HEK293 (cell line): ENCODE measurements at regions not wholly inside any gene's neighbourhood (a gene's known extent, or its start where the extent isn't known, plus 50 kb on each side); places are given as distances from the start of the nearest gene placed in this dataset.
A peak's percentile ranks its signal among the peaks of the same experiment; 100 is the strongest.

Experiments
- CTCF ChIA-PET: fragments of 350-600 bp; formaldehyde crosslinking; extraction: SDS; loops from one replicate; lab custom pipeline; 2021; ENCODE audit warnings: antibody characterized with exemption; lab: Yijun Ruan, JAX
- POLR2A ChIA-PET: fragments of 300-600 bp; formaldehyde crosslinking; extraction: SDS; loops from one replicate; lab custom pipeline; 2020; ENCODE audit warnings: antibody characterized with exemption, inconsistent platforms; lab: Yijun Ruan, JAX
- H3K27ac ChIP-seq: fragments of 200-500 bp; sonication (Bioruptor generic); 2 replicates; pipeline ENCODE4 v1.5.1; 2014; ENCODE audit warnings: low read depth, low read length, control low read depth, inconsistent platforms; ENCODE audit errors: extremely low read depth
- H3K36me3 ChIP-seq, 2 experiments: fragments of 200-500 bp in 1 of 2; sonication (Bioruptor generic) in 1 of 2; 1 replicate in 1 of 2; 2 replicates in 1 of 2; pipeline ENCODE4 v1.5.1; 2014 to 2017; ENCODE audit warnings: inconsistent platforms in 2 of 2, low read length in 2 of 2; ENCODE audit not compliant: control insufficient read depth in 2 of 2, insufficient read depth in 1 of 2
- H3K4me1 ChIP-seq: fragments of 200-500 bp; sonication (Bioruptor generic); 2 replicates; pipeline ENCODE4 v1.5.1; 2014; ENCODE audit warnings: mild to moderate bottlenecking, low read length, inconsistent platforms; ENCODE audit not compliant: control insufficient read depth, insufficient read depth
- H3K4me3 ChIP-seq: 2 replicates; pipeline ENCODE4 v1.5.1; 2011; ENCODE audit warnings: low read depth, mild to moderate bottlenecking, control low read depth, low read length, moderate library complexity
- H3K9me3 ChIP-seq: fragments of 200-500 bp; sonication (Bioruptor generic); 2 replicates; pipeline ENCODE4 v1.5.1; 2014; ENCODE audit warnings: low read depth, low read length, inconsistent platforms; ENCODE audit not compliant: control insufficient read depth, insufficient read depth
- PRDM1 ChIP-seq: fragments of 450-650 bp; formaldehyde crosslinking; IDR thresholded peaks from 2 replicates; pipeline ENCODE4; 2016; ENCODE audit warnings: missing biosample characterization, missing genetic modification characterization
- SETDB1 ChIP-seq: IDR thresholded peaks from one replicate; pipeline ENCODE4 v1.6.1; 2017; ENCODE audit warnings: mild to moderate bottlenecking, low read length, moderate library complexity, mixed read lengths; ENCODE audit not compliant: insufficient read length
- SP7 ChIP-seq: fragments of 450-650 bp; formaldehyde crosslinking; IDR thresholded peaks from 2 replicates; pipeline ENCODE4 v1.5.1; 2016; ENCODE audit warnings: missing biosample characterization, missing genetic modification characterization
- YY1 ChIP-seq: fragments of 450-650 bp; formaldehyde crosslinking; IDR thresholded peaks from 2 replicates; pipeline ENCODE4 v1.5.1; 2018; ENCODE audit warnings: missing biosample characterization, missing genetic modification characterization
- ZNF140 ChIP-seq: fragments of 450-650 bp; formaldehyde crosslinking; IDR thresholded peaks from 2 replicates; pipeline ENCODE4 v1.5.1; 2016; ENCODE audit warnings: missing biosample characterization, missing genetic modification characterization
- ZNF16 ChIP-seq: fragments of 450-650 bp; formaldehyde crosslinking; IDR thresholded peaks from 2 replicates; pipeline ENCODE4 v1.5.1; 2016; ENCODE audit warnings: low read depth, missing biosample characterization, missing genetic modification characterization
- ZNF214 ChIP-seq: fragments of 450-650 bp; formaldehyde crosslinking; IDR thresholded peaks from 2 replicates; pipeline ENCODE4 v1.5.1; 2017; ENCODE audit warnings: missing biosample characterization, mild to moderate bottlenecking, missing genetic modification characterization, borderline replicate concordance
- ZNF248 ChIP-seq: fragments of 450-650 bp; formaldehyde crosslinking; IDR thresholded peaks from 2 replicates; pipeline ENCODE4 v1.5.1; 2017; ENCODE audit warnings: missing biosample characterization, missing genetic modification characterization
- ZNF341 ChIP-seq: fragments of 450-650 bp; formaldehyde crosslinking; IDR thresholded peaks from 2 replicates; pipeline ENCODE4; 2016; ENCODE audit warnings: low read depth, missing biosample characterization, missing genetic modification characterization
- ZNF416 ChIP-seq: fragments of 450-650 bp; formaldehyde crosslinking; IDR thresholded peaks from 2 replicates; pipeline ENCODE4 v1.5.1; 2016; ENCODE audit warnings: missing biosample characterization, missing genetic modification characterization
- ZNF501 ChIP-seq: fragments of 450-650 bp; formaldehyde crosslinking; IDR thresholded peaks from 2 replicates; pipeline ENCODE4 v1.5.1; 2016; ENCODE audit warnings: missing biosample characterization, missing genetic modification characterization
- ZNF514 ChIP-seq: fragments of 450-650 bp; formaldehyde crosslinking; IDR thresholded peaks from 2 replicates; pipeline ENCODE4 v1.5.1; 2016; ENCODE audit warnings: missing biosample characterization, missing genetic modification characterization
- ZNF549 ChIP-seq: fragments of 450-650 bp; IDR thresholded peaks from 2 replicates; pipeline ENCODE4 v1.5.1; 2018; ENCODE audit warnings: missing biosample characterization, missing genetic modification characterization, mild to moderate bottlenecking, inconsistent platforms, moderate library complexity
- ZNF555 ChIP-seq: fragments of 450-650 bp; formaldehyde crosslinking; conservative IDR thresholded peaks from 2 replicates; pipeline ENCODE4 v1.5.1; 2017; ENCODE audit warnings: missing biosample characterization, mild to moderate bottlenecking, missing genetic modification characterization, inconsistent platforms
- ZNF558 ChIP-seq: fragments of 450-650 bp; formaldehyde crosslinking; IDR thresholded peaks from 2 replicates; pipeline ENCODE4 v1.5.1; 2016; ENCODE audit warnings: missing biosample characterization, missing genetic modification characterization
- ZNF677 ChIP-seq: fragments of 450-650 bp; IDR thresholded peaks from 2 replicates; pipeline ENCODE4 v1.5.0; 2018; ENCODE audit warnings: missing biosample characterization, mild to moderate bottlenecking, missing genetic modification characterization, moderate library complexity
- ZNF776 ChIP-seq: fragments of 450-650 bp; formaldehyde crosslinking; IDR thresholded peaks from 2 replicates; pipeline ENCODE4 v1.5.0; 2017; ENCODE audit warnings: missing biosample characterization, missing genetic modification characterization, borderline replicate concordance
- TF ChIP-seq, protein P1 (sequence below): fragments of 450-650 bp; IDR thresholded peaks from 2 replicates; pipeline ENCODE4 v1.5.1; 2018; ENCODE audit warnings: missing biosample characterization, missing genetic modification characterization
- TF ChIP-seq, protein P2 (sequence below): fragments of 450-650 bp; formaldehyde crosslinking; IDR thresholded peaks from 2 replicates; pipeline ENCODE4 v1.5.1; 2017; ENCODE audit warnings: missing biosample characterization, missing genetic modification characterization
- TF ChIP-seq, protein P3 (sequence below): sonication (generic); formaldehyde crosslinking; IDR thresholded peaks from 2 replicates; pipeline ENCODE4 v1.8.1; 2022; ENCODE audit warnings: mild to moderate bottlenecking, moderate library complexity, missing genetic modification reagents
- TF ChIP-seq, protein P4 (sequence below): fragments of 450-650 bp; formaldehyde crosslinking; IDR thresholded peaks from 2 replicates; pipeline ENCODE4 v1.5.1; 2016; ENCODE audit warnings: missing biosample characterization, missing genetic modification characterization, low read depth

DNA sequence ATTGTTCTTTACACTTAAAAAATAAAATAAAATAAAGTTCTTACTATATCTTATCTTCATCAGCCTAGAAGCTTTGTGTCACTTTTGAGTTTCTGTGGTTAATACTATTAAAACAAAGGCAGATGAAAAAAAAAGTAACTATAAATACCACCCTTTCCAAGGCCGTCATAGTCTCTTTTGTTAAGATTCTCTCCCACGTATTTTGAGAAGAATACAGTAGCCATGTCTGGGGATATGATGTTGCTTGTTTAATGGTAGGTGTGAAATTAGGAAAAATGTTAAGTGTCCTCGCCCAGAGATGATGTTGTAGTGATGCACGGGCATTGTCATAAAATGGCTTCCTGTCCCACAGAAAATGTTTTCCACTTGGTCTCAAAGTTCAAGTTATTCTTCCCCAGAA lies 223.9 kb downstream of the NEBL start (continued):
- TF ChIP-seq ZNF140 (tag by site-specific recombination), result no peak
- TF ChIP-seq YY1 (tag by site-specific recombination), result no peak
- TF ChIP-seq ZNF558, result no peak
- no peak for TF ChIP-seq ZNF555 (tag by site-specific recombination)
- no peak for TF ChIP-seq ZNF214 (tag by site-specific recombination)
- TF ChIP-seq ZNF677, result no peak
- TF ChIP-seq, protein P1, sequence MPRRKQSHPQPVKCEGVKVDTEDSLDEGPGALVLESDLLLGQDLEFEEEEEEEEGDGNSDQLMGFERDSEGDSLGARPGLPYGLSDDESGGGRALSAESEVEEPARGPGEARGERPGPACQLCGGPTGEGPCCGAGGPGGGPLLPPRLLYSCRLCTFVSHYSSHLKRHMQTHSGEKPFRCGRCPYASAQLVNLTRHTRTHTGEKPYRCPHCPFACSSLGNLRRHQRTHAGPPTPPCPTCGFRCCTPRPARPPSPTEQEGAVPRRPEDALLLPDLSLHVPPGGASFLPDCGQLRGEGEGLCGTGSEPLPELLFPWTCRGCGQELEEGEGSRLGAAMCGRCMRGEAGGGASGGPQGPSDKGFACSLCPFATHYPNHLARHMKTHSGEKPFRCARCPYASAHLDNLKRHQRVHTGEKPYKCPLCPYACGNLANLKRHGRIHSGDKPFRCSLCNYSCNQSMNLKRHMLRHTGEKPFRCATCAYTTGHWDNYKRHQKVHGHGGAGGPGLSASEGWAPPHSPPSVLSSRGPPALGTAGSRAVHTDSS (tag by site-specific recombination), result no peak

DNA sequence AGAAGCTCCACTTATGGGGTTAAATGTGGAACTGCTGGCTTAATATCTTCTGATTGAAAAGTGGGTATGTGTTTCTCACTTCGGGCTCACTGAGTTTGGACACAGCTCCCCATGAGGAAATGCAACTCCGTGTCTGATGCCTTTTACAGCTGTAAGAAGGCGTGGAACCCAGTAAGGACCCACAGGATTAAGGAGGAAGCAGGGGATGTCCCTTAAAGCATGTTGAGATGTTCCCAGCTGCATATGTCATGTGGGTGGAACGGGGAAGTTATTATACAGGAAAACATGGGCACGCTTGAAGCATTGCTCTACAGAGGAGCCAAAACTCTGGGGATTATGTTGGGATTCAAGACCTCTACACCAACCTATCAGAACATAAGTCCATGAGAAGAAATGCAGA lies 224.4 kb downstream of the NEBL start:
- no peaks in the 10 kb centered on the region for H3K9me3 ChIP-seq

DNA sequence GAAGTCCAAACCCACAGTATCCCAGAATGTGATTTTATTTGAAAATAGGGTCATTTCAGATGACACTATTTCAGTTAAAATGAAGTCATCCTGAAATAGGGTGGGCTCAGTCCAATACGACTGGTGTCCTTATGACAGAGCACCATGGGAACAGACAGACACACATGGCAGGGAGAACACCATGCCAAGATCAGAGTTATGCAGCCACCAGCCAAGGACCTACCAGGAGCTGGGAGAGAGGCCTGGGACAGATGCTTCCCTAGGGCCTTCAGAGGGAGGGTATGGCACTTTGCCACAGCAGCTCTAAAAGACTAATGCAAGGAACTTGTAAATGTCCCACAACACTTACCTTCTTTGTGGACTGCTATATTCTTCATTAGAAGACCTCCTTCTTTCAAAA lies 226.5 kb downstream of the NEBL start:
- no peak for TF ChIP-seq ZNF549 (tag by site-specific recombination)
- TF ChIP-seq, all 188 proteins: peak for 0
- no peaks in the 10 kb centered on the region for H3K4me1 ChIP-seq
- H3K4me3 ChIP-seq, result no peak overlapping the region
- no peak overlapping the region for H3K27ac ChIP-seq
- H3K36me3 ChIP-seq, result no peaks in the 10 kb centered on the region
- ChIA-PET POLR2A (no interaction called here), CTCF (no interaction called here)
- no peaks in the 10 kb centered on the region for H3K9me3 ChIP-seq

More for the DNA sequence above, 224.4 kb downstream of the NEBL start:
- Histone ChIP-seq H3K4me3 (no peak overlapping the region), H3K27ac (no peak overlapping the region), H3K4me1 (no peaks in the 10 kb centered on the region), H3K36me3 (no peaks in the 10 kb centered on the region)
- CTCF ChIA-PET, result no interaction called here
- no peak for TF ChIP-seq ZNF501
- no peak for TF ChIP-seq ZNF16 (tag by site-specific recombination)
- no peak for TF ChIP-seq ZNF514
- no peak for TF ChIP-seq SP7
- POLR2A ChIA-PET, result no interaction called here

DNA sequence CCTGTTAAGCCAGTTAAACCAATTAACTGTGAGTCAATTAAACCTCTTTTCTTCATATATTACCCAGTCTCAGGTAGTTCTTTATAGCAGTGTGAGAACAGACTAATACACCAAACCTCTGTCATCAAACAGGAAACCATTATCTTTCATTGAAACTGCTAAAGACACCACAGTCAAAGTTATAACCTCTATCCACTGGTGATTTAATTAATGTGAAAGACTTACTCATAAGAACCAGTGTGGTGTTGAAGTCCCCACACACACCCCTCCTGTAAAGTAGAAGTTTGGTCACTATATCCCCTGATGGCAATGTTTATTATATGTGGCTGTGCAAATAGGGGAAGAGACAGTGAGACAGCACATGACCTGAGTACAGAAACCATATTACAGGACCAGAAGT lies 228.1 kb downstream of the NEBL start:
- Histone ChIP-seq H3K4me1 (no peaks in the 10 kb centered on the region), H3K4me3 (no peak overlapping the region), H3K36me3 (no peaks in the 10 kb centered on the region), H3K27ac (no peak overlapping the region), H3K9me3 (no peaks in the 10 kb centered on the region)
- no peak for TF ChIP-seq ZNF776 (tag by site-specific recombination)
- TF ChIP-seq PRDM1, result no peak
- TF ChIP-seq ZNF416 (tag by site-specific recombination), result no peak
- ChIA-PET CTCF (interaction anchor here (0.6 kb wide), 1 partner anchor 198 kb away, joined by 4 read pairs; no protein-coding TSS in a partner anchor), POLR2A (no interaction called here)

DNA sequence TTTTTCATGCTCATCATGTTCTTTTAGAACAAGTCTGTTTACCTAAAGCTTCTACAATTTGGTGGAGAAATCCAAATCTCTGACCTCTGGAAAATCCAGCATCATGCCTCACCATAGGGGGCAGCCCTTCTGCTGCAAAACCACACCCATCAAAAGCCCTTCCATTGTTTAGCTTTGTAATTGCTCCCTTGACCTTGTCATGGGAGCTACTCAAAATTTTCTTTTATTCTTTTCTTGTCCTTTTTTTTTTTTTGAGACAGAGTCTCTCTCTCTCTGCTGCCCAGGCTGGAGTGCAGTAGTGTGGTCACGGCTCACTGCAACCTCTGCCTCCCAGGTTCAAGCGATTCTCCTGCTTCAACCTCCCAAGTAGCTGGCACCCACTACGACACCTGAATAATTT lies 234.4 kb downstream of the NEBL start:
- ChIA-PET CTCF (no interaction called here), POLR2A (interaction anchor here (0.6 kb wide), 1 partner anchor 36 kb away, joined by 3 read pairs; no protein-coding TSS in a partner anchor)
- no peak overlapping the region for H3K27ac ChIP-seq
- no peaks in the 10 kb centered on the region for H3K9me3 ChIP-seq
- no peaks in the 10 kb centered on the region for H3K4me1 ChIP-seq
- no peak overlapping the region for H3K4me3 ChIP-seq
- no peaks in the 10 kb centered on the region for H3K36me3 ChIP-seq
- TF ChIP-seq, protein P2, sequence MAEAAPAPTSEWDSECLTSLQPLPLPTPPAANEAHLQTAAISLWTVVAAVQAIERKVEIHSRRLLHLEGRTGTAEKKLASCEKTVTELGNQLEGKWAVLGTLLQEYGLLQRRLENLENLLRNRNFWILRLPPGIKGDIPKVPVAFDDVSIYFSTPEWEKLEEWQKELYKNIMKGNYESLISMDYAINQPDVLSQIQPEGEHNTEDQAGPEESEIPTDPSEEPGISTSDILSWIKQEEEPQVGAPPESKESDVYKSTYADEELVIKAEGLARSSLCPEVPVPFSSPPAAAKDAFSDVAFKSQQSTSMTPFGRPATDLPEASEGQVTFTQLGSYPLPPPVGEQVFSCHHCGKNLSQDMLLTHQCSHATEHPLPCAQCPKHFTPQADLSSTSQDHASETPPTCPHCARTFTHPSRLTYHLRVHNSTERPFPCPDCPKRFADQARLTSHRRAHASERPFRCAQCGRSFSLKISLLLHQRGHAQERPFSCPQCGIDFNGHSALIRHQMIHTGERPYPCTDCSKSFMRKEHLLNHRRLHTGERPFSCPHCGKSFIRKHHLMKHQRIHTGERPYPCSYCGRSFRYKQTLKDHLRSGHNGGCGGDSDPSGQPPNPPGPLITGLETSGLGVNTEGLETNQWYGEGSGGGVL (tag by site-specific recombination), result no peak
- peak; percentile 32 for TF ChIP-seq SETDB1
- no peak for TF ChIP-seq ZNF341 (tag by site-specific recombination)
- TF ChIP-seq, protein P3, sequence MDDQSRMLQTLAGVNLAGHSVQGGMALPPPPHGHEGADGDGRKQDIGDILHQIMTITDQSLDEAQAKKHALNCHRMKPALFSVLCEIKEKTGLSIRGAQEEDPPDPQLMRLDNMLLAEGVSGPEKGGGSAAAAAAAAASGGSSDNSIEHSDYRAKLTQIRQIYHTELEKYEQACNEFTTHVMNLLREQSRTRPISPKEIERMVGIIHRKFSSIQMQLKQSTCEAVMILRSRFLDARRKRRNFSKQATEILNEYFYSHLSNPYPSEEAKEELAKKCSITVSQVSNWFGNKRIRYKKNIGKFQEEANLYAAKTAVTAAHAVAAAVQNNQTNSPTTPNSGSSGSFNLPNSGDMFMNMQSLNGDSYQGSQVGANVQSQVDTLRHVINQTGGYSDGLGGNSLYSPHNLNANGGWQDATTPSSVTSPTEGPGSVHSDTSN (CRISPR knock-in tag), result no peak
- TF ChIP-seq ZNF248 (tag by site-specific recombination), result no peak
- TF ChIP-seq, protein P4, sequence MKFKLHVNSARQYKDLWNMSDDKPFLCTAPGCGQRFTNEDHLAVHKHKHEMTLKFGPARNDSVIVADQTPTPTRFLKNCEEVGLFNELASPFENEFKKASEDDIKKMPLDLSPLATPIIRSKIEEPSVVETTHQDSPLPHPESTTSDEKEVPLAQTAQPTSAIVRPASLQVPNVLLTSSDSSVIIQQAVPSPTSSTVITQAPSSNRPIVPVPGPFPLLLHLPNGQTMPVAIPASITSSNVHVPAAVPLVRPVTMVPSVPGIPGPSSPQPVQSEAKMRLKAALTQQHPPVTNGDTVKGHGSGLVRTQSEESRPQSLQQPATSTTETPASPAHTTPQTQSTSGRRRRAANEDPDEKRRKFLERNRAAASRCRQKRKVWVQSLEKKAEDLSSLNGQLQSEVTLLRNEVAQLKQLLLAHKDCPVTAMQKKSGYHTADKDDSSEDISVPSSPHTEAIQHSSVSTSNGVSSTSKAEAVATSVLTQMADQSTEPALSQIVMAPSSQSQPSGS (tag by site-specific recombination), result no peak
